ENCODE measurements at regions not wholly inside any gene's neighbourhood (a gene's known extent, or its start where the extent isn't known, plus 50 kb on each side); places are given as distances from the start of the nearest gene placed in this dataset.

- no peak for TF ChIP-seq CREB1 (IDR thresholded peaks at IDR 0.05)
- no peak for TF ChIP-seq POLR2A (IDR thresholded peaks at IDR 0.05; ENCODE audit: control extremely low read depth in 1 of 2, low read depth in 2 of 2, low read length in 2 of 2)
- no peak for TF ChIP-seq CTCF (IDR thresholded peaks at IDR 0.05; ENCODE audit: control extremely low read depth in 1 of 3, insufficient read depth in 1 of 3, low read depth in 1 of 3, low read length in 3 of 3)
- no peak for TF ChIP-seq SIN3A (conservative IDR thresholded peaks at IDR 0.05 in 1 of 2, IDR thresholded peaks at IDR 0.05 in 1 of 2; ENCODE audit: low read depth in 1 of 2, low read length in 2 of 2)
- no peak for TF ChIP-seq GABPA (IDR thresholded peaks at IDR 0.05; ENCODE audit: borderline replicate concordance, insufficient read depth, low read length)
- TF ChIP-seq RAD21 (IDR thresholded peaks at IDR 0.05 in 1 of 2, conservative IDR thresholded peaks at IDR 0.05 in 1 of 2; ENCODE audit: low read depth in 2 of 2, low read length in 2 of 2), result no peak
- TF ChIP-seq SAP30 (IDR thresholded peaks at IDR 0.05; ENCODE audit: insufficient read depth, insufficient replicate concordance, low read length), result no peak
- TF ChIP-seq SIX5 (IDR thresholded peaks at IDR 0.05; ENCODE audit: low read depth, low read length), result no peak
- no peak for TF ChIP-seq TAF7 (optimal IDR thresholded peaks at IDR 0.05; ENCODE audit: borderline replicate concordance, low read depth, low read length)
- no peak for TF ChIP-seq SIRT6 (IDR thresholded peaks at IDR 0.05; ENCODE audit: low read length)
- TF ChIP-seq USF2 (IDR thresholded peaks at IDR 0.05; ENCODE audit: low read length), result no peak
- no peak for TF ChIP-seq JUN (IDR thresholded peaks at IDR 0.05; ENCODE audit: low read depth, low read length)
These were observed 661.2 kb upstream of the NR2F2 start for GRCh38 chr15:95669146-95669922.

Data from H1 (cell line).